ENCODE measurements at regions not wholly inside any gene's neighbourhood (a gene's known extent, or its start where the extent isn't known, plus 50 kb on each side); places are given as distances from the start of the nearest gene placed in this dataset.

DNA sequence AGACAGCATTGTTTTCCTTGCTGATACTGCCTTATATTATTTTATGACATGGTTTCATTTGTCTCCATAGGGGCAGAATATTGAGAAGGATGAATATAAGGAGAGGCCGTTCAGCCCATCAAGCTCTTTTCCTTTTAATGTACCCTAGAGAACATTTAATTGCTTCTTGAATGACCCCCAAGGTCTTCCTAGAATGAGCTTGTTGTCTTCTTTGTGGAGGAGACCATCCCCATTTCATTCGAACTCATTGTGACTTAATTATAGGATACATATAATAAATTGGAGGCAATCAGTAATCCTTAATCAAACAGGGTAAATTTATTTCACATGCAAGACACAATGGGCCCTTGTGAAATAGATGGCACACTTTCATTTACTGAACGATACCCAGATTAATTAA, 231.3 kb downstream of the MDFIC start:
- DNase-seq (ENCODE audit: insufficient read length, low spot score), result no peak
- no peak for FAIRE-seq
- TF ChIP-seq, protein P1, sequence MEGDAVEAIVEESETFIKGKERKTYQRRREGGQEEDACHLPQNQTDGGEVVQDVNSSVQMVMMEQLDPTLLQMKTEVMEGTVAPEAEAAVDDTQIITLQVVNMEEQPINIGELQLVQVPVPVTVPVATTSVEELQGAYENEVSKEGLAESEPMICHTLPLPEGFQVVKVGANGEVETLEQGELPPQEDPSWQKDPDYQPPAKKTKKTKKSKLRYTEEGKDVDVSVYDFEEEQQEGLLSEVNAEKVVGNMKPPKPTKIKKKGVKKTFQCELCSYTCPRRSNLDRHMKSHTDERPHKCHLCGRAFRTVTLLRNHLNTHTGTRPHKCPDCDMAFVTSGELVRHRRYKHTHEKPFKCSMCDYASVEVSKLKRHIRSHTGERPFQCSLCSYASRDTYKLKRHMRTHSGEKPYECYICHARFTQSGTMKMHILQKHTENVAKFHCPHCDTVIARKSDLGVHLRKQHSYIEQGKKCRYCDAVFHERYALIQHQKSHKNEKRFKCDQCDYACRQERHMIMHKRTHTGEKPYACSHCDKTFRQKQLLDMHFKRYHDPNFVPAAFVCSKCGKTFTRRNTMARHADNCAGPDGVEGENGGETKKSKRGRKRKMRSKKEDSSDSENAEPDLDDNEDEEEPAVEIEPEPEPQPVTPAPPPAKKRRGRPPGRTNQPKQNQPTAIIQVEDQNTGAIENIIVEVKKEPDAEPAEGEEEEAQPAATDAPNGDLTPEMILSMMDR (IDR thresholded peaks at IDR 0.05; ENCODE audit: insufficient read depth, missing control alignments), result no peak

DNA sequence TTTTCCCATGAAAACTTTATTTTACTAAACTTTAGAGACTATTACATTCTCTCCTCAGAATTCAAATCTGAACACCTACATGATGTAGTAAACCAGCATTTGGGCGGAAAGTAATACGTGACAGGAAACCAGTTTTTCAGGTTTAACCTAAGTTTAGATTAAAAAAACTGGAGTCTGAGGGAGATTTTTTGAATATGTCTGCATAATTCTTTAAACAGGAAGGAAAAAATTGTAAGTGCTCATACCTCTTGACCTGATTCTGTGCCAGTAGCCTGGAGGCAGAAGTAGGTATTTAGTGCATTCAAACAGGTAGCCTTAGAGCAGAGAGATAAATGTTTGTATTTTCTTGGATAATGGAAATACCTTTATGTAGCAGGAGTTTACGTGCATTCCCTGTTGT, 224.3 kb downstream of the MDFIC start:
- FAIRE-seq, result no peak
- DNase-seq (ENCODE audit: insufficient read length, low spot score), result no peak
- TF ChIP-seq, protein P1 (IDR thresholded peaks at IDR 0.05; ENCODE audit: insufficient read depth, missing control alignments), result no peak

DNA sequence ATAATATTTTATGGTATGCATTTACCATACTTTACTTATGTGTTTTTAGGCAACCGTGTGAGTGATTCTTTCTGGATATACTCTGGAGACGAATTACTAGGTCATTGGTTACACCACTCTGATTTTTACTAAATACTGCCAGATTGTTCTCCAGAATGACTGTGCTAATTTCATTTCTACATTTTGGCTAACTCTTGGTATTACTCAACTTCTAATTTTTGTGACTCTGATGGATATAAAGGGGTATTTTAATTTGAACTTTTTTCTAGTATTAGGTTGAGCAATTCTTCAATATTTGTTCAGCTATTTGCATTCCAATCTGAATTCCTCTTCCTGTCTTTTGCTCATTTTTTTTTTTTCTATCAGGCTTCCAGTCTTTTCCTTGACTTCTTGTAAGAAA, 223.6 kb downstream of the MDFIC start:
- FAIRE-seq (no peak), DNase-seq (ENCODE audit: insufficient read length, low spot score) (no peak)
- TF ChIP-seq, protein P1 (IDR thresholded peaks at IDR 0.05; ENCODE audit: insufficient read depth, missing control alignments), result no peak

DNA sequence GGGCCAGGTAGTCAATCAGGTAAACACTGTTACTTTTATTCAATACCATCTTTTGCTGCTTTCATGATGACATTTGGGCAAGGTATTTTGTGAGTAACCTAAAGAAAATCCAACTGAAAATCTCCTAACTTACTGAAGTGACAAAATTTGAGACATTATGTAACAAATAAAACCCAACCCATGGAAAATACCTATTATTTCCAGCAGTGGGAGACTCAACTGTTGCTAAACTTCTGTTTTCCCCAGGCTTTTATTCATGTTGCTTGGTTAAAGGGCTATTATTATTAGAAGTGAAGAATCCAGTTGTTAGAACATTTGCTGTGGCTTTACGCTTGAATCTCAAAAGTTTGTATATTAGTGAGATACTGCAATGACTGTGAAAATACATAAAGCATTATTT, 215.9 kb downstream of the MDFIC start:
- DNase-seq (ENCODE audit: insufficient read length, low spot score) (no peak), FAIRE-seq (no peak)
- TF ChIP-seq, protein P1 (IDR thresholded peaks at IDR 0.05; ENCODE audit: insufficient read depth, missing control alignments), result no peak

DNA sequence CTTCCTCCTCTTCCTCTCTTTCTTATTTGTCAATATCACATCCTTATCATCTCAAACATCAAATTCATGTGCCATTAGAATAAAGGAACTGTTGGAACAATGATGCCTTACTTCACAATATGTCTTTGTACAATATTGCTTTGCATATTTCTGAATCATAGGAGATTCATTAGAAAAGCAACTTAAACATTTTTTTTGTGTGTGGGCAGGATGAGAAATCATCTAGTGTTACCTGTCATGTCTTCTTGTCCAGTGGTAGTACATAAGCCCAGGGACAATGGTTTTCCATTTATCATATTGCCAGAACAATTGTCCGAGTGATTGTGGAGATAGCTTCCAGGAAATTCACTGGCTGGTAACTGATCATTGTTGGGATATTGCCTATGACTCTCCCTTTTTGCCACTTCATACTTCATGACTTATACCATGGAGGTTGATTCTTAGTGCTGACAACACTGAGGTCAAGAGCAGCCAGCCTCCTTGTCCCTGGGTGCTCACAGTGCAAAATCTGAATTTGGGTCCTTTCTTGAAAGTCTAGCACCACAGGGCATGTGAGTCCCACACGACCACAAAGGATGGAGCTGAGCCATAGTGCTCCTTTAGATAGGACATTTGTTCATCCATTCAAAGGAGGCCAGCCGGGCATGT, 215.0 kb downstream of the MDFIC start:
- TF ChIP-seq, protein P1 (IDR thresholded peaks at IDR 0.05; ENCODE audit: insufficient read depth, missing control alignments), result no peak
- DNase-seq (ENCODE audit: insufficient read length, low spot score), result no peak
- FAIRE-seq, result no peak

DNA sequence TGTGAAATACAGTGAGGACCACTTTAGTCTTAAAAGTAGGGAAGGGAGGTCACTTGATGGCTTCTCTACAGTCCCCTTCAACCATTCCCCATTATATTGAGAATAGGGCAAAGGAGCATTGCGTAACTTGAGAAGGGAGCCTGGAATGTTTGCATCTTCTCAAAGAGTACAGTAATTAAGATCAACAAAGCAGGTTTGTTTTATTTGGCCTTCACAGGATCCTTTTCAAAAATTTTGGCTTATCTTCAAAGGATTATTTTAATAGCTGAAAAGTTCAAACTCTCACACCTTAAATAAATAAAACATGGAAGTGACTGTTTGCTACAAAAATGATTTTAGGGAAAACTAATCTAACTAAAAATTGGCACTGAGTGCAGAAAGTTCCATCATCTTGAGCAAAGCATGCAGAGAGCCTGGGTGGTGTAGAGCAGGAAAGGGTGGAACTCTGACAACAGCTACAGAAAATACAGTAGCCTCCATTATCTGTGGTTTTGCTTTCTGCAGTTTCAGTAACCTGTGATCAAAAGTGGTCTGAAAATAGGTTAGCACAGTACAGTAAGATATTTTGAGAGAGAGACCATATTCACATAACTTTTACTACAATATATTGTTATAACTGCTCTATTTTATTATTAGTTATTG, 214.0 kb downstream of the MDFIC start:
- TF ChIP-seq, protein P1 (IDR thresholded peaks at IDR 0.05; ENCODE audit: insufficient read depth, missing control alignments), result no peak
- FAIRE-seq (no peak), DNase-seq (ENCODE audit: insufficient read length, low spot score) (no peak)

DNA sequence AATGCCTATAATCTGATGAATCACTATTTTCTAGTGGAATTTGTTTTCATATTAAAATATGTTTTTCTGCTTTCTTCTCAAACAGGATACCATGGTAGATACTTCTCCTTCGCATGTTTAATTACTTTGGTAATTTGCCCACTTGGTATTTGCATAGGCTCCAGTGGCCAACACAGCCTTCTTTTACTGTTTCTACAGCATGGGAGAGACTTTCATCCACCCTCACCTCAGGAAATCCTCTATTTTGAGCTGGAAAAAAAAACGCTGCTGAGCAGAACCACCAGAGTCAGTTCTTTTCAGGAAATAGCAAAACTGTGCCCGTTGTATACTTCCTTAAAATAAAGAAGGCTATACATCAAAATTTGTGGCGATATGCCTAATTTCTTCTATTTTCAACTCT, 213.3 kb downstream of the MDFIC start:
- FAIRE-seq, result no peak
- DNase-seq (ENCODE audit: insufficient read length, low spot score), result no peak
- TF ChIP-seq, protein P1 (IDR thresholded peaks at IDR 0.05; ENCODE audit: insufficient read depth, missing control alignments), result no peak
